GM23248 (cell line): ENCODE measurements at regions not wholly inside any gene's neighbourhood (a gene's known extent, or its start where the extent isn't known, plus 50 kb on each side); places are given as distances from the start of the nearest gene placed in this dataset.
"Not testable (repeated sequence)": the region's sequence is repeated elsewhere in the genome, so short reads cannot be mapped to it uniquely, and the experiment has no call there.

Source experiments
- DNase-seq: peaks from one replicate; pipeline ENCODE4 v3.0.0-alpha.2; 2015
- H2AFZ ChIP-seq: fragments of 200-600 bp; sonication (generic); 2 replicates; pipeline ENCODE4 v1.6.1; 2016; ENCODE audit warnings: antibody characterized with exemption
- H3F3A ChIP-seq: fragments of 200-600 bp; sonication (generic); 2 replicates; pipeline ENCODE4 v1.6.1; 2016; ENCODE audit warnings: mild to moderate bottlenecking, antibody characterized with exemption, mixed run types; ENCODE audit not compliant: insufficient read depth
- H3K27ac ChIP-seq: fragments of 200-600 bp; sonication (generic); 2 replicates; pipeline ENCODE4 v1.5.1; 2016; ENCODE audit warnings: mild to moderate bottlenecking
- H3K27me3 ChIP-seq: fragments of 200-600 bp; sonication (generic); replicated peaks from 2 replicates; pipeline ENCODE4 v1.6.1; 2016; ENCODE audit warnings: mild to moderate bottlenecking; ENCODE audit not compliant: insufficient read depth
- H3K36me3 ChIP-seq: fragments of 200-600 bp; sonication (generic); 2 replicates; pipeline ENCODE4 v1.6.1; 2016; ENCODE audit warnings: low read depth, mild to moderate bottlenecking
- H3K4me1 ChIP-seq: fragments of 200-600 bp; sonication (generic); 2 replicates; pipeline ENCODE4 v1.6.1; 2016; ENCODE audit warnings: mild to moderate bottlenecking; ENCODE audit not compliant: insufficient read depth
- H3K4me2 ChIP-seq: fragments of 200-600 bp; sonication (generic); one replicate; pipeline ENCODE4 v1.6.1; 2016; ENCODE audit warnings: mild to moderate bottlenecking; ENCODE audit not compliant: unreplicated experiment
- H3K4me3 ChIP-seq: fragments of 200-600 bp; sonication (generic); 2 replicates; pipeline ENCODE4 v1.5.1; 2016; ENCODE audit warnings: mild to moderate bottlenecking
- H3K79me2 ChIP-seq: fragments of 200-600 bp; sonication (generic); 2 replicates; pipeline ENCODE4 v1.6.1; 2016; ENCODE audit warnings: mild to moderate bottlenecking; ENCODE audit not compliant: insufficient read depth
- H3K9ac ChIP-seq: fragments of 200-600 bp; sonication (generic); 2 replicates; pipeline ENCODE4 v1.6.1; 2016; ENCODE audit warnings: mild to moderate bottlenecking
- H3K9me2 ChIP-seq: fragments of 200-600 bp; sonication (generic); 2 replicates; pipeline ENCODE4 v1.6.1; 2016; ENCODE audit warnings: mixed run types, mild to moderate bottlenecking, moderate library complexity; ENCODE audit not compliant: insufficient read depth
- H3K9me3 ChIP-seq: fragments of 200-600 bp; sonication (generic); one replicate; pipeline ENCODE4 v1.6.1; 2017; ENCODE audit warnings: low read depth
- H4K20me1 ChIP-seq: fragments of 200-600 bp; sonication (generic); 2 replicates; pipeline ENCODE4 v1.6.0; 2016; ENCODE audit not compliant: insufficient read depth
- EZH2 ChIP-seq: fragments of 200-600 bp; sonication (generic); IDR thresholded peaks from 2 replicates; pipeline ENCODE4 v1.6.1; 2018; ENCODE audit warnings: antibody characterized with exemption, mild to moderate bottlenecking; ENCODE audit not compliant: insufficient read depth, poor library complexity, severe bottlenecking
- EZH2phosphoT487 ChIP-seq: fragments of 200-600 bp; sonication (generic); IDR thresholded peaks from 2 replicates; pipeline ENCODE4 v1.6.1; 2018; ENCODE audit warnings: antibody characterized with exemption, moderate library complexity, mild to moderate bottlenecking, low read depth; ENCODE audit not compliant: insufficient read depth
- WGBS, 2 experiments: methylation state at CpG; one replicate each; pipeline ENCODE4 v1.1.6; 2015 to 2017; ENCODE audit warnings: low lambda C conversion rate in 2 of 2, low coverage in 1 of 2; ENCODE audit errors: missing lambda C conversion rate in 2 of 2; 5-methylcytosine and 5-hydroxymethylcytosine counted together
- in situ Hi-C: fragments of 300-500 bp; cut with MboI; formaldehyde crosslinking; loops from 2 replicates; pipeline ENCODE4 v1.15.0; 2020

GRCh38 chr1:177648138-177648537, 321.7 kb downstream of the SEC16B start:
- H3K36me3 ChIP-seq: no peaks in the 10 kb centered on the region
- no peak for DNase-seq
- H3K4me3 ChIP-seq: no peak overlapping the region
- H2AFZ ChIP-seq: no peak overlapping the region
- WGBS, 2 experiments: 5 to 13% methylated on average over 1 of the region's 1 CpG
- TF ChIP-seq EZH2phosphoT487 (no peak), EZH2 (no peak)
- H3K9me3 ChIP-seq: no peaks in the 10 kb centered on the region
- H4K20me1 ChIP-seq: no peaks in the 10 kb centered on the region
- H3K4me2 ChIP-seq: no peak overlapping the region
- in situ Hi-C loops: no loop called here
- no peaks in the 10 kb centered on the region for H3K4me1 ChIP-seq
- no peaks in the 10 kb centered on the region for H3K79me2 ChIP-seq
- no peaks in the 10 kb centered on the region for H3K27me3 ChIP-seq
- H3K9ac ChIP-seq: no peak overlapping the region
- H3F3A ChIP-seq: no peaks in the 10 kb centered on the region
- H3K9me2 ChIP-seq: no peaks in the 10 kb centered on the region
- no peak overlapping the region for H3K27ac ChIP-seq

GRCh38 chr1:177646757-177647730, 322.8 kb downstream of the SEC16B start:
- Histone ChIP-seq H3K27me3 (no peaks in the 10 kb centered on the region), H3K4me3 (no peak overlapping the region), H3K9me2 (no peaks in the 10 kb centered on the region), H3K4me2 (no peak overlapping the region), H2AFZ (no peak overlapping the region), H3F3A (no peaks in the 10 kb centered on the region), H3K27ac (no peak overlapping the region), H3K4me1 (no peaks in the 10 kb centered on the region), H4K20me1 (no peaks in the 10 kb centered on the region), H3K79me2 (no peaks in the 10 kb centered on the region), H3K36me3 (no peaks in the 10 kb centered on the region), H3K9me3 (no peaks in the 10 kb centered on the region), H3K9ac (no peak overlapping the region)
- WGBS, 2 experiments: 10 to 13% methylated on average over 4 of the region's 4 CpGs
- no peak for DNase-seq
- in situ Hi-C loops: no loop called here
- no peak for TF ChIP-seq EZH2
- TF ChIP-seq EZH2phosphoT487: no peak

- in situ Hi-C loops: no loop called here
- no peak for TF ChIP-seq EZH2
- no peak for TF ChIP-seq EZH2phosphoT487
- Histone ChIP-seq H4K20me1 (no peaks in the 10 kb centered on the region), H3K9ac (no peak overlapping the region), H3K4me1 (no peaks in the 10 kb centered on the region), H3K27ac (no peak overlapping the region), H3K4me2 (no peak overlapping the region), H3K79me2 (no peaks in the 10 kb centered on the region), H3K9me2 (no peaks in the 10 kb centered on the region), H3K36me3 (no peaks in the 10 kb centered on the region), H3K4me3 (no peak overlapping the region), H3K9me3 (no peaks in the 10 kb centered on the region), H3F3A (no peaks in the 10 kb centered on the region), H3K27me3 (no peaks in the 10 kb centered on the region), H2AFZ (no peak overlapping the region)
- DNase-seq: no peak
- 36 to 37% methylated on average over 6 of the region's 6 CpGs for WGBS, 2 experiments
Observed at GRCh38 chr1:177645491-177646190, 324.2 kb downstream of the SEC16B start.

GRCh38 chr1:177640687-177641086, 329.2 kb downstream of the SEC16B start:
- no peak overlapping the region for H2AFZ ChIP-seq
- no peaks in the 10 kb centered on the region for H3K9me3 ChIP-seq
- H3K36me3 ChIP-seq: no peaks in the 10 kb centered on the region
- in situ Hi-C loops: no loop called here
- no peaks in the 10 kb centered on the region for H3K9me2 ChIP-seq
- no peak overlapping the region for H3K4me3 ChIP-seq
- no peak overlapping the region for H3K27ac ChIP-seq
- H3K9ac ChIP-seq: no peak overlapping the region
- no peaks in the 10 kb centered on the region for H3F3A ChIP-seq
- H4K20me1 ChIP-seq: no peaks in the 10 kb centered on the region
- TF ChIP-seq EZH2 (no peak), EZH2phosphoT487 (no peak)
- H3K79me2 ChIP-seq: no peaks in the 10 kb centered on the region
- H3K4me2 ChIP-seq: no peak overlapping the region
- H3K27me3 ChIP-seq: no peaks in the 10 kb centered on the region
- DNase-seq: no peak
- H3K4me1 ChIP-seq: no peaks in the 10 kb centered on the region

- H3K36me3 ChIP-seq, H3K4me1 ChIP-seq, H3K27me3 ChIP-seq, in situ Hi-C loops, H2AFZ ChIP-seq, H3K79me2 ChIP-seq, H3K9ac ChIP-seq, H3K9me2 ChIP-seq, H3K9me3 ChIP-seq, H3K27ac ChIP-seq, H4K20me1 ChIP-seq, H3K4me3 ChIP-seq, H3F3A ChIP-seq, DNase-seq, H3K4me2 ChIP-seq: not testable (repeated sequence)
- 59 to 63% methylated on average over 11 to 15 of the region's 15 CpGs for WGBS, 2 experiments
Observed at GRCh38 chr1:177634151-177634550, 335.7 kb downstream of the SEC16B start.
